ENCODE measurements at regions not wholly inside any gene's neighbourhood (a gene's known extent, or its start where the extent isn't known, plus 50 kb on each side); places are given as distances from the start of the nearest gene placed in this dataset.

- no peak for DNase-seq
These were observed 125.0 kb upstream of the MEF2A start for GRCh38 chr15:99440551-99441443.

GRCh38 chr15:99441444-99441800 lies 124.4 kb upstream of the MEF2A start:
- DNase-seq = no peak

DNA sequence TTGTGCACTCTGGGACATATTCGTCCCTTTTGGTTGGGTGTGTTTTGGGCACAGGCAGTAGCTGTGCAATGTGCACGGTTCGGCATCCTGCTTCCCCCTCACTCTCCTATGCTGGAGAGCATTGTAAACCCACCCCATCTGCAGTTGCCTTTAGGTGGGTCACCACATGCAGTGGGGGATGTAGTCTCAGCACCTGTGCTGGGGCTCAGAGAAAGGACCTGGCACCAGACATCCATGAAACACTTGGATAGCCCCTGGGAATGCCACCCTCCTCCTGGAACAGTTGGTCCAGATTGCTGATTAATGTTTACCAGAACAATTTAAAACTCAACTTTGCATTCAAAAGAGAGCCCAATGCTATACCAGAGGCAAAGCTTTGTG lies 123.9 kb upstream of the MEF2A start:
- no peak for DNase-seq

DNA sequence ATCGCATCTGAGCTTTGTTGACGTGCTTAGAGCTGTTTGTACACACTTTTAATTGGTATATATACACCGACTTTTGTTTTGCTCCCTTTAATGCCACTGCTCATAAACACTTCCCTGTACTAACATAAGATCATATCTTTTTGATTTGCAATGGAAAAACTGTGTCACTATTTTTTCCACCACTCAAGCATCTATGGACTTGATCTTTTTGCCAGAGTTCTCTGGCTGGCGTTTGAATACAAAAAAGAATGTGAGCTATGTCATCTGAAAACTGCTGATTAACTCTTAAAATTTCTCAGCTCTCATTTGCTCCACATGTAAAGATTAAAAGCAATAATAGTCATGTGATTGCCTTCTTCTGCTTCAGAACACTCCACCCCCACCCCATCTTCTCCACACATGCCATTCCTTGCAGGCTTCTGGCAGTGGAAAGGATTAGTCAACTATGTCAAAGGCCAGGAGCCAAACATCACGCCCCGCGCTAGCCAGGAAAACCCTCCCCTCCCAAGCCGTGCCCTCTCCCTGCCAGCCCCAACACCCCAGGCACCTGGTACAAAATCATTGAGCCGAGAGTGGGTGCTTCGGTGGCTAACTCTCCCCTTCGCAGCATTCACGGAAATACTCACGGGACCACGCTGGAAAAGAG lies 123.4 kb upstream of the MEF2A start:
- no peak for DNase-seq

DNA sequence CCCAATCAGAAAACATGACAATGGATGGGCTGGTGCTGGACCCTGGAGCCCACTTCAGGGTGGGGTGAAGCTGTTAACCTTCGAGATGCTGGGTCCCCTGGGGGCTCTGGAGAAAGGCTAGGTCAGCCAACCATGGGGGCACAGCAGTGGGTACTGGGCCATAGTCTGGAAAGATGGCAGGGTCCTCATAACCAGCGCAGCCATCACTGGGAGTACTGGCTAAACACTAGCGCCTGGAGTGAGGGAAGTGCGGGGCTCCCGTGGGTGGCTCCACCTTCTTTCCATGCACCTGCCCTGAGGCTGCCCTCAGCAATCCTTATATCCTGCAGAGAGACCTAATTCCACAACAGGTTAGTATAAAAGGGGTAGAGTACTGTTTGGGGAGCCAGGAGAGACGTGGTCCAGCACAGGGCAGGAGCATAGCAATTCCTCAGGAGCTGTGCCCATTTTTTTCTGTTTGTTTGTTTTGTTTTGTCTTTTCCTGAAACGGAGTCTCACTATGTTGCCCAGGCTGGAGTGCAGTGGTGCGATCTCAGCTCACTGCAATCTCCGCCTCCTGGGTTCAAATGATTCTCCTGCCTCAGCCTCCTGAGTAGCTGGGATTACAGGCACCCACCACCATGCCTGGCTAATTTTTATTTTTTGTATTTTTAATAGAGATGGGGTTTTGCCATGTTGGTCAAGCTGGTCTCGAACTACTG lies 122.6 kb upstream of the MEF2A start:
- no peak for DNase-seq

GRCh38 chr15:99443768-99444446 lies 121.9 kb upstream of the MEF2A start:
- no peak for DNase-seq

GRCh38 chr15:99445272-99445850 lies 120.4 kb upstream of the MEF2A start:
- no peak for DNase-seq

- no peak for DNase-seq
These were observed 119.0 kb upstream of the MEF2A start for GRCh38 chr15:99446565-99447496.

- DNase-seq = no peak
These were observed 118.0 kb upstream of the MEF2A start for GRCh38 chr15:99447497-99448371.

DNA sequence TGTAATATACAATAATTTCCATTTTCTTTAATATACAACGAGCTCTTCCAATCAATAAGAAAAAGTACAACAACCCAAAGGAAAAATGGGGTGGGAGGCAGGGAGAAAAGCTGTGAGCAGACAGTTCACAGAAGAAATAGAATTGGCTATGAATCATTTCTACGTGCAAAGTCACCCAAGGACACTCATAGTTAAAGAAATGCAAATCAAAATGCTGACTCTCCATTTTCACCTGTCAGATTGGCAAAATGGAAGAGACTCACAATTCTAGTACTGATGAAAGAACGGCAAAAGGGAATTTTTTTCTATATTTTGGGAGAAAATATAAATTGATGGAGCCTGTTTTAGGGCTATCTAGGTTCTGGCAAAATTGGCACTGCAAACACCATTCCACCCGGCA lies 116.3 kb upstream of the MEF2A start:
- no peak for DNase-seq

DNA sequence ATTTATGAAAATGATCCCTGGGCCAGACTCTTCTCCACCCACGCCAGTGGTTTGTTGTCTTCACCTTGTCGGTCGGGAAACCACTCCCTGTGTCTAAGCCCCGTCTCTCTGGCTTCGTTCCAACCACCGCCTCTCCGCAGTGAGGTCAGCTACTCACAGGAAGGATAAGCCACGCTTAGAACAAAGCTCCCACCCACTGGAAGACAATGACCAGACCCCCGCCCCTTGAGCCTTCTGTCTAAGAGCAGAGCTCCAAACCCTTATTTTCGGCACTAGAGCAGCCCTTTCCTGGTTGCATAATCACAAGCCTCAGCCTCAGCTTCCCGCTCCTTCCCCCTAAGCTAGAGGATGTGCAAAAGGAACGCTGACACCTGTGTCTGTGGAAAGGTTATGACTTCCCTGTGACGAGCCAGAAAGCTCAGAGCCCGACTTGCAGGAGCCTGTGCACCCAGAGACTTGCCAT lies 114.9 kb upstream of the MEF2A start:
- peak; percentile 51 for DNase-seq

DNA sequence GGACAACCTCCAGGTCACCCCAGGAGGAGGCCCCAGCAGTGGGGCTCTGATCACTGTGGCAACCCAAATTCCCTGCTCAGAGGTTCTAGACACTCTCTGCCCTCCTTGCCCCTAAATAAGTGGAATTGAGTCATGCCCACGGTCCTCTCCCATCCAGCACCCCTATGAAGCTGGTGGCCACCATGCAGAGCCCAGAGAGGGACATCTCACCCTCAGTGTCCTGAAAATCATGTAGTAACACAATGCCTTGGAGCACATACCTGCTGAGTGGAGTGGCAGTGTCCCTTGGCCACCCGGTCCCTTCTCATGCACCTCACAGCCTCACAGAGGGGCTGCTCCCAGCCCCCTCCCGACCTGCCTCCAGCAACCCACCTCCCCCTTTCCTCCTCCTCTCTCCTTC lies 114.3 kb upstream of the MEF2A start:
- DNase-seq = no peak

- no peak for DNase-seq
These were observed 113.8 kb upstream of the MEF2A start for GRCh38 chr15:99452010-99452409.

DNA sequence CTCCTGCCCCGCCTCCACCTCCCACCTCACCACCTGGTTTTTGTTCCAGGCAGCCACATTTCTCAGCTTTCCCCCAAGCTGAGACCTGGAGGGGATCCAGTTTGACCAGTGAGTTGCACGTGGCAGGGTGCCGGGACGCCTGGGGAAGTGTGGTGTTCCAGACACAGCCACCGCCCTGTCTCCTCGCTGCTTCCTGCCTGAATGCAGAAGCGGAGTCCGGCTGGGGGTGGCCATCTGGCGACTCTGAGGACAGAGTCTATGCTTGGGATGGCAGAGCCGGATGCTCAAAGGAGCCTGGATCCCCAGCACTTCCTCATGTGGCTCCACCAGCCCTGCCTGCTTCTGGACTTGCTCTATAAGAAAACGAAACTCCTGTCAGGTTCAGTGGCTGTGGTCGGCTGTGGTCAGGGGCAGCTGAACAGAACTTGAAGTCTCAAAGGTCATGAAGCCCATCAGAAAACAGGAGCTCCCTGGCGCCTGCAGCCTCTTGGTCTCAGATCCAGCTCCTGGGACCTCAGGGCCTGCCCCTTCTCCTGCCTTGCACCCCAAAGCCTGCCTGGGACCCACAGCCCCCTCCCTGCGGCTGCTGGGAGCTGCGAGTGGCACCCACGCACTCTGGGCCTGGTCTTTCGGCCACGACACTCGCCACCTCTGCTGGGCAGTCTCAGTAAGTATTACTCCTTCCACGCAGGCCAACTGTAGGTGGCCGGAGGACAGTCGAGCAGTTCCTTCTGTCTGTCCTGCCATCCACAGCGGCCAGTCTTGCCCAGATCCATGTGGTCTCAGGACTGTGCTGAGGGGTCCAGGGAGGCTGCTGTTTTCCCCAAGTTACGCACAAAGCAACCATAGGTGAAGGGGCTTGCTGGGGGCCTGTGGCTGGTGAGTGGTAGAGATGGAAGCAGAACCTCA lies 112.8 kb upstream of the MEF2A start:
- DNase-seq = no peak

DNA sequence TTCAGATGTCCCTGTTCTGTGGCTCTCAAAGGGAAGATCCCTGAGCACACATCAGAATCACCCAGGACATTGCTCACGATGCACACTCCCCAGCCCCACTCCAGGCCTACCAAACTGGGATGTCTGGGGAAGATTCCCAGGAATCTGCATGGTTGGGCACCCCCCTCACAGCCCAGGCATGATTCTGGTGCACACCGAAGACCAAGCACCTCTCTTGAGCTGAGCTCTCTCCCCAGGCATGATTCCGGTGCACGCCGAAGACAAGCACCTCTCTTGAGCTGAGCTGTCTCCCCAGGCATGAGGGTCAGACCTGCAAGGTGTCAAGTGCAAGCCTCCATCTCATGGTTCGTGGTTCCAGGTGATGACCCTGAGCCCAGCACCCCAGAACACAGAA lies 112.2 kb upstream of the MEF2A start:
- DNase-seq = no peak

DNA sequence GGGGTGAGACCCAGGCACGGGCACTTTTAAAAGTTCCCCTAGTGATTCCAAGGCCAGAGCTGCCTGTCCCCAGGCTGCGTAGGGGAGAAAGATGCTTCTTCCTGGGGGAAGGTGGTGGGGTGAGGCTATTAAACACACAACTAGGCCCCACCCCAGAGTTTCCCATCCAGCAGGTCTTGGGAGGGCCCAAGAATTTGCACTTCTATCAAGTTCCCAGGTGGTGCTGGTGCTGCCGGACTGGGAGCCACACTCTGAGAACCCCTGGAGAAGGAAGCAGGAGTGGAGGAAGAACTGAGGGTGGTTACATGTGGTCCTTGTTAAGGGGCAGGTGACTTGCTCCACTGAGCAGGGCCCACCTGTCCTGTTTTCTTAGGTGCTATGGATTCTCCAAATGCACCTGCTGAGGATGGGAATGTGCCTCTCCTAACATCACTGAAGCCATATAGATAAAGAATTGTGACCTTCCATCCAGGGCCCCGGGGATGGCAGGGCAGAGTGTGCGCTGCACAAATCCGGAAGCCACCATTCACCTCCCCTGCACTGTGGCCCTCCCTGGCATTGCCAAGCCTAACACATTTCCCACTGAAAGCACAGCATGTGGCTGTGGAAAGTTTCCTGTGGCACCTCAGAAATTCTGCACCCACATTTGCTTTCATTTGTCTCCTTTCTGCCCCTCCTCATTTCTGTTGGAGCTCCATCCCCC lies 111.5 kb upstream of the MEF2A start:
- DNase-seq = no peak

DNA sequence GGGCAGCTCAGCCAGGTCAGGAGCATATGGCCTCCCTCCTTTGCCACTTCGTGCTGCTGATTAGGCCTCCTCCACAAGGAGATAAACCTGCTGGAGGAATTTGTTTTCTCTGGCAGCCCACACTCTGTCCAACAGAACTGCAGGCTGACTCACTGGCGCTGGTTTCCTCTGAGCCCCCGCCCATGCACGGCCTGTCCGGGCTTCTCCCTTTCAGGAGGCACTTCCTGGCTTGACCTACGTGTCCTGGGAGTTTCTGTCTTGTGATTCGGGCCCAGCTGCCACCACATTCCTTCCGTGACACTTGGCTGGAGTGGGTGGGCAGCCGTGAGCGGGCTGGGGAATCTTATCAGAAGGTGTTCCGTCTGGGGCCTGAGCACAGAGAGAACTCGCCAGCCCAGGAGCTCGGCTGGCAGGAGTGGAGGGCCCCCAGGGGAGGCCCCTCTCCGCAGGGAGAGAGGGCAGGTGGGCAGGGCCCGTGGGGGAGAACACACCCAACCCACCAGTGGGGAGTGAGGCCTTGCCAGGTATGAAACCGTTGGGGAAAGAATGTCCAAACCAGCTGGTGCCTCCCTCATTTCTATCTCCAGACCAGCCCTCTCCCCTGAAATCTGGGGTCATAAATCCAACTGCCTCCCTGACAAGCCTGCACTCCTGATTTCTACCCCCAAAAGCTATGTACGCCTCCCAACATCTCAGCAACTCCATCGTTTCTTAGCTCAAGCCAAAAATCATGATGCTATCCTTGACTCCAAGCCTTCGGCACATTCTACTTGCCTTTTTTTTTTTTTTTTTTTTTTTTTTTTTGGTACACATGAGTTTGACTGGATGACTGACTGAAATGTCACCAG lies 110.6 kb upstream of the MEF2A start:
- no peak for DNase-seq

- no peak for DNase-seq
These were observed 110.0 kb upstream of the MEF2A start for GRCh38 chr15:99455789-99456160.

Data from activated CD4-positive, CD25-positive, alpha-beta regulatory T cell treated with anti-CD3 and anti-CD28 coated beads, Interleukin-2, amount 50 U/mL, for 72 hours (primary cell).